ENCODE measurements at regions not wholly inside any gene's neighbourhood (a gene's known extent, or its start where the extent isn't known, plus 50 kb on each side); places are given as distances from the start of the nearest gene placed in this dataset.

DNA sequence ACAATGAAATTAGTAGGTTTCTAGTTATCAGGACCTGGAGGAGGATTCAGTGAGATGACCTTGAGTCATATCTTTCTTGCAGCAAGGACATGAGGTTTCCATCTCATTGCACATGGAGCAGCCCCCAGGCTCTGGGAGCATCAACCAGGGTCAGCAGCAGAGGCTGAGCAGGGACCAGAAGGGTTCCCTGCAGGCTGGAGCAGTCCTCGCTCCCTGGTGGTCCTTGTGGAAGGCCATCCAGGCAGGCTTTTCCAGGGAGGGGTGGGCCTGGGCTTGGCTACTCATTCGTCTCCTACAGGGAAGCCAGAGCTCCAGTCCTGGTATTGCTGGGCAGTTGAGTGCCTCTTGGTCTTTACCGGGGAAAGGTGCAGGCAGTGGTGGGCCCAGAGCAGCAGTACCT lies 587.5 kb downstream of the GLRX3 start:
- Histone ChIP-seq H3K4me1 (ENCODE audit: insufficient read depth) (no peaks in the 10 kb centered on the region), H3K27ac (no peak overlapping the region), H3K9ac (no peak overlapping the region), H3F3A (ENCODE audit: insufficient read depth) (no peaks in the 10 kb centered on the region), H3K36me3 (ENCODE audit: low read depth) (no peaks in the 10 kb centered on the region), H3K4me3 (no peak overlapping the region), H3K9me2 (ENCODE audit: insufficient read depth) (no peaks in the 10 kb centered on the region), H3K79me2 (ENCODE audit: insufficient read depth) (no peaks in the 10 kb centered on the region), H4K20me1 (ENCODE audit: insufficient read depth) (no peaks in the 10 kb centered on the region), H3K27me3 (replicated peaks; ENCODE audit: insufficient read depth) (no peaks in the 10 kb centered on the region), H3K9me3 (ENCODE audit: low read depth) (no peaks in the 10 kb centered on the region), H3K4me2 (ENCODE audit: unreplicated experiment) (no peak overlapping the region), H2AFZ (no peak overlapping the region)
- in situ Hi-C loops (cut with MboI) = no loop called here
- WGBS, 2 experiments (ENCODE audit: low coverage in 1 of 2, low lambda C conversion rate in 2 of 2, missing lambda C conversion rate in 2 of 2) = 13 to 21% methylated on average over 3 of the region's 3 CpGs
- no peak for TF ChIP-seq EZH2 (IDR thresholded peaks at IDR 0.05; ENCODE audit: insufficient read depth, poor library complexity, severe bottlenecking)
- TF ChIP-seq EZH2phosphoT487 (IDR thresholded peaks at IDR 0.05; ENCODE audit: insufficient read depth, low read depth) = no peak
- no peak for DNase-seq

DNA sequence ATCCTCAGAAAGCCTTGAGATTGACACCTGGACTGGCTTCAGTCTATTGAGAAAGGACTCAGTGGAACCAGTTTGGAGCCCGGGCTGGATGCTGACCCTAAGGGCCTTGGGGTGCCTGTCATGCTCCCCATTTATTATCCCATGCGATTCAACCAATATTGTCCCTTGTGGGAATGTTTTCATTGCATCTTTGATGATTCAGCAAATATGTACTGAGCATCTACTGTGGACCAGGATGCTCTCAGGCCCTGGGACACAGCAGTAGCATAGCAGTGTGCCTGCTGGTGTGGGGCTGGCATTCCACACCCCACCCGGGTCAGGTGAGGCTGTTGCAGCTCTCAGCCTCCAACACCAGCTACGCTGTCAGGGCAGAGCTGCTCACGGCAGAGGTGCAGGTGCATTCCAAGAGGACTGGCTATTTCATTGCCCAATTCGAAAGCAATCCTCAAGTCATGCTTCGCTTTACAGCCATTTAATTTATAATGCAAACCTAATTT lies 586.0 kb downstream of the TCERG1L start:
- no peaks in the 10 kb centered on the region for H3K9me2 ChIP-seq (ENCODE audit: insufficient read depth)
- H3K79me2 ChIP-seq (ENCODE audit: insufficient read depth) = no peaks in the 10 kb centered on the region
- no peak overlapping the region for H2AFZ ChIP-seq
- H3K27me3 ChIP-seq (replicated peaks; ENCODE audit: insufficient read depth) = no peaks in the 10 kb centered on the region
- no peak overlapping the region for H3K9ac ChIP-seq
- no peaks in the 10 kb centered on the region for H3K36me3 ChIP-seq (ENCODE audit: low read depth)
- no peak for DNase-seq
- no peaks in the 10 kb centered on the region for H3K9me3 ChIP-seq (ENCODE audit: low read depth)
- H3F3A ChIP-seq (ENCODE audit: insufficient read depth) = no peaks in the 10 kb centered on the region
- in situ Hi-C loops (cut with MboI) = no loop called here
- WGBS, 2 experiments (ENCODE audit: low coverage in 1 of 2, low lambda C conversion rate in 2 of 2, missing lambda C conversion rate in 2 of 2) = 19 to 27% methylated on average over 7 of the region's 7 CpGs
- no peak overlapping the region for H3K27ac ChIP-seq
- H4K20me1 ChIP-seq (ENCODE audit: insufficient read depth) = no peaks in the 10 kb centered on the region
- no peak overlapping the region for H3K4me2 ChIP-seq (ENCODE audit: unreplicated experiment)
- H3K4me1 ChIP-seq (ENCODE audit: insufficient read depth) = no peaks in the 10 kb centered on the region
- no peak overlapping the region for H3K4me3 ChIP-seq
- no peak for TF ChIP-seq EZH2 (IDR thresholded peaks at IDR 0.05; ENCODE audit: insufficient read depth, poor library complexity, severe bottlenecking)
- TF ChIP-seq EZH2phosphoT487 (IDR thresholded peaks at IDR 0.05; ENCODE audit: insufficient read depth, low read depth) = no peak

DNA sequence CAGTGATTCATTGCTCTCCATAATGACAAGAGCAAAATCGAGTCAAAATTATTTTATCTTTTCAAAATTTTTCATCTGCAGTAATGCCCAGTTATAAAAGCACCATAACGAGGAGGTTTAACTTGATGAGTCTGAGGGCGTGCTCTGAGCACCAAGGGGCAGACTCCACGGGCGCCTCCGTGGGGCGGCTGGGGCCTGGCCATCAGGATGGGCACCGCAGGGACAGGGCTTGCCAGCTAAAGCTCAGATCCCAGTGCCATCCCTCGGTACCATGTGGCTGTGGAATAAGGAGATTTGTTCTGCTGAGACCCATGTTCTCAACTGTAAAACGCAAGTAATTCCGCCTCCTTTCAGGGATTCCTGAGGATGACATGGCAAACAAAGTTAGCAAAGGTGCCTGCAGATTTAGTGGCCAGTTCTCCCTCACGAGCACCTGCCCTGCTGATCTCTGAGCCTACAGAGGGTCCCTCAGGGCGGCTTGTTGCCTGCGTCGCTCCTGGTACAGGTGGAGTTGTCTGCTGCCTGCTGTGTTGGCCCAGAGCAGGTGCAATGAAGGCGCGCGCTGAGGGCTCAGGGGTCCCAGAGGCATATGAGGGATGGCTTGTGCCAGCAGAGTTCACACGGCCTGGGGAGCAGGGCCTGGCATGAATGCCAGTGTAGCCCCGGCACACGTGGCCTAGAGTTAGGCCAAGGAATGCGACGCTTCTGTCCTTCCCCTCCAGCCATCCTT lies 584.4 kb downstream of the TCERG1L start:
- Histone ChIP-seq H3K4me3 (no peak overlapping the region), H3K79me2 (ENCODE audit: insufficient read depth) (no peaks in the 10 kb centered on the region), H3K9me3 (ENCODE audit: low read depth) (no peaks in the 10 kb centered on the region), H3F3A (ENCODE audit: insufficient read depth) (no peaks in the 10 kb centered on the region), H3K36me3 (ENCODE audit: low read depth) (no peaks in the 10 kb centered on the region), H3K9me2 (ENCODE audit: insufficient read depth) (no peaks in the 10 kb centered on the region), H2AFZ (no peak overlapping the region), H3K9ac (no peak overlapping the region), H3K4me1 (ENCODE audit: insufficient read depth) (no peaks in the 10 kb centered on the region), H3K27me3 (replicated peaks; ENCODE audit: insufficient read depth) (no peaks in the 10 kb centered on the region), H3K4me2 (ENCODE audit: unreplicated experiment) (no peak overlapping the region), H3K27ac (no peak overlapping the region), H4K20me1 (ENCODE audit: insufficient read depth) (no peaks in the 10 kb centered on the region)
- in situ Hi-C loops (cut with MboI) = no loop called here
- WGBS, 2 experiments (ENCODE audit: low coverage in 1 of 2, low lambda C conversion rate in 2 of 2, missing lambda C conversion rate in 2 of 2) = 46 to 54% methylated on average over 22 to 23 of the region's 23 CpGs
- TF ChIP-seq EZH2 (IDR thresholded peaks at IDR 0.05; ENCODE audit: insufficient read depth, poor library complexity, severe bottlenecking) (no peak), EZH2phosphoT487 (IDR thresholded peaks at IDR 0.05; ENCODE audit: insufficient read depth, low read depth) (no peak)
- DNase-seq = no peak

DNA sequence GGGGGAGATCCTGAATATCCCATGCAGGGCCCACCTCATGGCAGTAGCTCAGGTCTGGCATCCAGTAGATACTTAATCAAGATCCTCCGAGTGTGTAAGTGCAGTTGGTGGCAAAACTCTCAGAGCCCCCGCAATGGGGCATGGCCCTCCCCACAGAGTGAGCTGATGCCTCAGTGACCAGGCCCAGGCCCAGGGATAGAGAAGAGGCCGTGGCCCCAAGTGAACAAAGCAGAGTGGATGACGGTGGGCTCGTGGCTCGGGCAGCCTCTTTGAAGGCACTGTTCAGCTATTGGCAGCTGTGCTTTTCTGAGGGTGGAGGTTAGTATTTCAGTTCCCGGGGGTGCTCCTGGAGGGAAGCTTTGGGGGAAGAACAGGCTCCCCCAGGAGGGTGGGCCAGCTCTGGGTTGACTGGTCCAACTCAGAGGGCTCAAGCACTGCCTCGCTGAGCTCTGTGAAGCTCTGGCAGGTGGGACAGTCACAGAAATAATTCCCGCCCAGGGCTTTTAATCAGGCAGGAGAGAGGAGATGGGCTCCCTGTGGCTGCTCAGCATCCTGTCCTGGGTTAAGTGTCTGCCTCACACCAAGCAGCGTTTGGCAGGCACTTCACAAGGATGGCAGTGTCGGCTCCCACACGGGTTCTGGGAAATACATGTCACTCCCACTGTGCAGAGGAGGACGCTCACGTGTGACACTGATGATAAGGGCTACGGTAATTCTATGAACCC lies 583.6 kb downstream of the TCERG1L start:
- TF ChIP-seq EZH2 (IDR thresholded peaks at IDR 0.05; ENCODE audit: insufficient read depth, poor library complexity, severe bottlenecking) (no peak), EZH2phosphoT487 (IDR thresholded peaks at IDR 0.05; ENCODE audit: insufficient read depth, low read depth) (no peak)
- 20 to 22% methylated on average over 14 to 15 of the region's 15 CpGs for WGBS, 2 experiments (ENCODE audit: low coverage in 1 of 2, low lambda C conversion rate in 2 of 2, missing lambda C conversion rate in 2 of 2)
- no peaks in the 10 kb centered on the region for H3K36me3 ChIP-seq (ENCODE audit: low read depth)
- no peak overlapping the region for H3K9ac ChIP-seq
- in situ Hi-C loops (cut with MboI) = no loop called here
- H3K27me3 ChIP-seq (replicated peaks; ENCODE audit: insufficient read depth) = no peaks in the 10 kb centered on the region
- H3K4me2 ChIP-seq (ENCODE audit: unreplicated experiment) = no peak overlapping the region
- no peaks in the 10 kb centered on the region for H3K9me3 ChIP-seq (ENCODE audit: low read depth)
- H2AFZ ChIP-seq = no peak overlapping the region
- no peak overlapping the region for H3K4me3 ChIP-seq
- no peaks in the 10 kb centered on the region for H3F3A ChIP-seq (ENCODE audit: insufficient read depth)
- H4K20me1 ChIP-seq (ENCODE audit: insufficient read depth) = no peaks in the 10 kb centered on the region
- no peaks in the 10 kb centered on the region for H3K9me2 ChIP-seq (ENCODE audit: insufficient read depth)
- no peak for DNase-seq
- no peaks in the 10 kb centered on the region for H3K4me1 ChIP-seq (ENCODE audit: insufficient read depth)
- no peak overlapping the region for H3K27ac ChIP-seq
- no peaks in the 10 kb centered on the region for H3K79me2 ChIP-seq (ENCODE audit: insufficient read depth)

Measured in GM23248 (cell line).